CD1c-positive myeloid dendritic cell (primary cell): ENCODE measurements at regions not wholly inside any gene's neighbourhood (a gene's known extent, or its start where the extent isn't known, plus 50 kb on each side); places are given as distances from the start of the nearest gene placed in this dataset.

ENCODE experiments used
- DNase-seq: peaks from one replicate; pipeline ENCODE4 v3.0.0-alpha.2; 2016; ENCODE audit errors: extremely low spot score

DNA sequence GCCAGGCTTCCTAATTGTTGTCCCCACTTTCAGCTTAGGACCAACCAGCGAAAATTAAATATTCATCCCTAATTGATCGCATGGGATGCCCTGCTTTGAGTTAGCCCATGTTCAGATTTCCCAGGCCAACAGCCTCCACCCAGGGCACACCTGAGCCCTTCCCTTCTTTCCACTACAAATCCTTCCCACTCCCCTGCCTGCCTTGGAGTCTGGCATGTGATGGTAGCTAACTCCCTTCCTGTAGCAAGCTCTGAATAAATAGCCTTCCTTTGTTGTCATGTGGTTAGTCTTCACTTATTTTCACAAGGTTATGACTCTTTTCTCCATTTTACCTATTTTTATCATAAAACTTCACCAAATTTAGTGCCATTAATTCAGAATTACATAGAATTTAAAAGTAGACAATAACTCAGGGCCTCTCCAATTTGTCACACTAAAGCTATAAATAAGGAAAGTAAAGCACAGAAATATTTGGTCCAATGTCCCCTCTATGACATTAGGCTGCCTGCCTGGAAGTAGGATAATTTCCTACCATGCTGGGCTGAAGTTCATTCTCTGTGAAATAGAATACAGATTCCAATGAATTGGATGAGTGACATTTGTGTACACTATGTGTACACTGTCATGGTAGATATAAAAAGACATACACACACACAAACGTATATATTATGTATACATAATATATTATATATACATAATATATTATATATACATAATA, 166.4 kb upstream of the CPEB2 start:
- no peak for DNase-seq

DNA sequence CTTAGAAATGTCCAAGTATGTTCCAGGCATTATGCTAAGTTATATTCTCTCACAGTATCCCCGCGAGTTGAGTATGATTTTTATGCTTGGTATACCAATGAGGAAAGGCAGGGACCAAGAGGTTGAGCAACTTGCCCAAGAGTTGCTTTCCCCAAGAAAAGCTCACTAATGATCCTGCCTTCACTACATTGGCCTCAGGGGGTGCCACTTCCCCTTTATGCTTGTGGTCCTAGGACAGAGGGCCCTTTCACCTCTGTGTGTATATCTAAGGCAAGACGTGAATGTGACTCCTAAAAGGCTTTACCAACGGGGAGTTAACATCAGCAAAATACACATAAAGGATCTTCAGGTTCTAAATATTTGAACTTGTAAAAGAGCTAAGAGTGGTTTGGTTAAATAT, 164.4 kb upstream of the CPEB2 start:
- no peak for DNase-seq

DNA sequence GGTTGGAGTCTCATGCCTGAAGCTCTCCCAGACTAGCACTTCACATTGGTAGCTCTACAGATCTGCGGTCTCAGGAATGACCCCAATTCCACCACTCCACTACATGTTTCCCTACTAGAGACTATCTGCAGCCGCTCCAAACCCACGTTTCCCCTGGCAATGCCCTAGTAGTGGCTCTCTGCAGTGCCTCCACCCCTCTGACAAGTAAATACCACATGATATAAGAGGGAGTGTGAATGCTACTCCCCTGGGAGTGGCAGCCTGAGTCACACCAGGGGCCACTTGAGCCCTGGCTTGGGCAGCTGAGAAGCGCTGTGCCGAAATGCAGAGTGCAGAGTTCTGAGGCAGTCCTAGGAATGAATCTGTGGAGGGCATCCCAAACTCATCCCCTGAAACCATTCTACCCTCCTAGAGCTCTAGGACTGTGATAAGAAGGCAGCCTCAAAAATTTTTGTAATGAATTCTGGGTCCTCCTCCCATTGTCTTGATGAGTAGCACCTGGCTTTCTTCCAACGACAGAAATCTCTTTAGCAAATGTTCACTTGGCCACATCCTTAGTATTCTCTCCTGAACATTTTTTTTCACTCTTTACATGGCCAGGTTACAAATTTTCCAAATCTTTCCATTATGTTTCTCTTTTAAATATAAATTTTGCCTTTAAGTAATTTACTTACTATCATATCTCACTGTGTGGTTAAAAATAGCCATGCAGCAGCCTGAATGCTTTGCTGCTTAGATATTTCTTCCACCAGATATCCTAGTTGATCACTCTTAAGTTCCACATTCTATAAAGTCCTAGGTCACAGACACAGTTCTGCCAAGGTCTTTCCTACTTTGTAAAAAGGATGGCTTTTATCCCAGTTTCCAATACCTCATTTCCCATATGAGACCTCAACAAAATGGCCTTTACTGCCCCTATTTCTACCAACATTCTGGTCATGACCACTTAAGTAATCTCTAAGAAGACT, 160.2 kb upstream of the CPEB2 start:
- no peak for DNase-seq

DNA sequence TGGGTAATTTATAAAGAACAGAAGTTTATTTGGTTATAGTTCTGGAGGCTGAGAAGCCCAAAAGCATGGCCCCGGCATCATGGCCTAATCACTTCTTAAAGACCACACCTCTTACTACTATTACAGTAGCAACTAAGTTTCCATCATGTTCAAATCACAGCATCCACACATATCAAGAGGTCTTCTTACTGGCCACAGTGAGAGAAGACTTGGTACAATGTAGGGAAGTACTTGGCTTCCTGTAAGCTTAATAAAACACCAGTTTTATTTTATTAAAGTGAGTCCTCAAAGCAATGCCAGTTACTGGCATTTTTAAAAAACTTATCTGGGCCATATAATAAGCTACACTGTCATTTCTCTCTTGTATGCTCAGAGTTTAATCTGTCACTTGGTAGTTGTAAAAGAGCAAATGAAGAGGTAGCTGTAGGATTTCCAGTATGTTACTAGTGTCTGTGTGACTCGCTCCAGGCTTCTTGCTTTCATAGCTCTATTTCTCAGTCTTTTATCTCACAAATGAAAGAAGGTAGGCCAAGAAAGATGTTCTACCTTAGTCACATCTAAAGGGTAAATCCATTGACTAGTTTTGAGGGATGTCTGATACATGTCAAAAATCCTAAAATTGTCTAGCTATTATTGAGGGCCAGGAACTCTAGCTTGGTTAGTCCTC, 159.2 kb upstream of the CPEB2 start:
- no peak for DNase-seq

DNA sequence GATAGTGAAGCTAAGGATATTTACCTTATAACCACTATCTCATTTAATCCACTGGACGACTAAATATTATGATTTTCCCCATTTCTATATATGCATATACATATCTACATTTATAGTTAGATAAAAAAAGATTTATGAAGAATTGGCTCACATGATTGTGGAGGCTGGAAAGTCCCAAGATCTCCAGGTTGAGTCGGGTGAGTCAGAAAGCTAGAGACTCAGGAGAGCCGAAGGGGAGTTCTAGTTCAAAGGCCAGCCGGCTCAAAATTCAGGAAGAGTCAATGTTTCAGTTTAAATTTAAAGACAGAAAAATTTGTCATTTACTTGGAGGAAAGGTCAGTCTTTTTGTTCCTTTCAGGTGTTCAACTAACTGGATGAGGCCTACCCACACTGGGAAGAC, 158.2 kb upstream of the CPEB2 start:
- DNase-seq = no peak

DNA sequence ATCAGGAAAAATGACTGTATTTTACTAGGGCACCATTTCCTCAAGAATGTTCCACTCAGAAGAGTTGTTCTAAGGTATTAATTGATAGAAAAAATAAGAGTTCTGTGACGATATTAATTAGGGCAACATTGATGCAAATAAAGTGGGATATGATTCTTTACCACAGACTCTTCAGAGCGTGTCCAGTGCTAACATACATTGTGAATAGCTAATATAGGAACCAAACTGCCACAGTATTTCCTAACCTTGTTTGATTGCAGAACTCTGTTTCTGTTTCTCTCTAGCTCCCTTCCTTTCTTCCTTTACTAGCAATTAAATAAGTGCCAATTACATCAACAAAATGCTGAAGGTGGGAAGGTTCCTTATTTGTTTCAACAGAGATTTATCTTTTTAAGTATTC, 154.1 kb upstream of the CPEB2 start:
- peak; percentile 22 for DNase-seq

DNA sequence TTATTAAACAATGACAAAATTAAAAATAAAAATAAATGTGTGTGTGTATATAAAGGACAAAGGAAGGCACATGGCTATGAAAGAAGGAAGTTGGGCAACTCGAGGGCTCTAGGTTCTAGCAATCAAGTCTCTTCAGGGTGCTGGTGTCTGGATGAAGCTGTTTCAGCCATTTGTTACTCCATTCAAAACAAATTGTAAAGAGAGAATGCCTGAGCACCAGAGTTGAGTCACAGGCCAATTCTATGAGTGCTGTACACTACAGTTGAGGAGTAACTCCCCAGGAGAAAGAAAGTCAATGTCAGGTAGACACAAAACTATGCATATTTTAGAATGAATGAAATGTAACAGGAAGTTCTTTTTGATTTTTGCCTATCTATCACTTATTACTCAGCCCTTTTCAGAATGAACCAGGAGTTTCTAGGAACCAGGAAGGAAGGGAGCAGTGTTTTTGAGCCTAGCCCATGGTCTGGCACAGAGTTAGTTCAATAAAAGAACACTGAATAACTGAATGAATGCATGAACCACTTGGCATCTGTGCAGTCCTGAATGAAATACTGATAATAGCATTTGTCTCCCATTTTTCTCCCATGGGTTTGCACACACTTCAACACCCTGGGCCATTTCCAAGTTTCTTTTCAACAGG, 151.7 kb upstream of the CPEB2 start:
- DNase-seq = peak; percentile 36

DNA sequence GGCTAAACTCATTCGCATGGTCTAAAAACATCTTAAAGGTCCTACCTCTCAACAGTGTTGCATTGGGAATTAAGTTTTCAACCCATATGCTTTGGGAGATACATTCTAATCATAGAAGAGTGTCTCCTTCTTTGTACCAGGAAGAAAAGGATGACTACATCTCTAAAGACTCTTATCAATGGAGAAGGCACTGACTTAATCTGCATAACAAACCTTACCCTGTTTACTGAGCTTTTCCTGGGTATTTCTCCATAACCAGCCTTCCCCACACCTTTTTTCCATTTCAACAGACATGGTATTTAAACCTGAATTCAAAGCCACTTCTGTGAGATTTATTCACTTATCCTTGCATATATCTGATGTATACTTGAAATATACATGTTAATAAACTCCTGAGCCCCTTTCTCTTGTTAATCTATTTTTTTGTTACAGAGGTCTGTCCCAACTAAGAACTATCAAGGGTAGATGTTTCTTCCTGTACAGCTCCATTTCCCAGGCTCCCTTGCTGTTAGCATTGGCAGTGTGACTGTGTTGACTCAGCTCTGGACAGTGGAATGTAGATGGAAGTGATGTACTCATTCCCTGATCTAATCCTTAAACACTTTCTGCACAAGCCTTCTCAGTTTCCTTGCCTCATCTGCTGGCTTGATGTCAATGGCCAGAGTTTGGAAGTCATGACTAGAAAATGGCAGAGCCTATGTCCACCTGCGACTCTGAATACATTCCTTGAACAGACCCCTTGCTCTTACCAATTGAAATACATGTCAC, 148.9 kb upstream of the CPEB2 start:
- no peak for DNase-seq

DNA sequence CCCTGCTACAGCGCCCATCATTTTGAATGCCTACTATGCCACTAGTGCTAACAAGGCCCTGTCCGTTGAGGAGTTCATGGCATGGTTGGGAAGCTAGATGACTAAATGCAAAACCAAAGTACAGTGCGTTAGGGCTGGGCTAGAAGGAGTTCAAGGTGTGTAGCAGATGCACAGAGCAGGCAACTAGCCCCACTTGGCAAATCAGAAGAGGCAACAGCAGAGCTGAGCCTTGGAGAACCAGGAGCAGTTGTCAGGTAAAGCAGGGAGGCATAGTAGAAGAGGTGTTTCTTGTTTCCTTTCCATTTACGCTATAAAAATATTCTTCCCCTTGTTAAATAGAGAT, 146.6 kb upstream of the CPEB2 start:
- no peak for DNase-seq

DNA sequence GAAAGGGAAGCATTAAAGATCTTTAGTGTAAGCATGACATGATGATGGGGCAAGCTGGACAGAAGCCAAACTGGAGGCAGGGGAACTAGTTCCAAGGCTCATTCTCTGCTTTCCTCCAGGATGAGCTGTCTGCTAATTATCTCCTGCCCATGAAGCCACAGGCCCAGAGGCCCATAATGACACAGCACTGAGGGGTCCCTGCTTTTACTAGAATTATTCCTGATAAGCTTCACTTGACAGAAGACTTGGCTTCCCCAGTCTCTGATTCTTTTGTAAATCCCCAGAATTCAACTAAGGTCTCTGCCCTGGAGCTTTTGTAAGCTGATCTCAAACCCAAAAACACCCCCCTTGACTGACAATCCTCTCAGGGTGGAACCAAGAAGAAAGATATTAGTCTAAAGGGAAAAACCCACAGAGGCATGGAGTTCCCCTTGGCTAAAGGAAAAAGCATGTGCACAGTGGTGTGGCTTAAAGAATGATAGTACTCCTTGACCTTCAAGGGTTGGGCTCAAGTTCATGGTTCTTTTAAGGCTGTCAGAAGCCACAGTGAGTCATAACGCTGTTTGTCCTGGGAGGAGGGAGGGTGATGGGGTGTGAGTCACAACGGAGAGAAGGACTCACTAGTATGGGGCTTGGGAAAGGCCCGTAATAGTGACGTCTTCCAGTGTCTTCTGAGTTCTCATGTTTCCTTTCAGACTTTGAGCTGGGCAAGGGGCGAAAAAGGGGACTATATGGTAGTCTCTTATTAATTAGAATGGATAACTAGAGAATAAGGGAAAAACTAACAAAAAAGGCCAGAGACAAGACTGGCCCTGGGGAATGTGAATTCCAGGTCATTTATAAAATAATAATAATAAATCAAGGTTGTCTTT, 146.0 kb upstream of the CPEB2 start:
- DNase-seq = peak; percentile 94

DNA sequence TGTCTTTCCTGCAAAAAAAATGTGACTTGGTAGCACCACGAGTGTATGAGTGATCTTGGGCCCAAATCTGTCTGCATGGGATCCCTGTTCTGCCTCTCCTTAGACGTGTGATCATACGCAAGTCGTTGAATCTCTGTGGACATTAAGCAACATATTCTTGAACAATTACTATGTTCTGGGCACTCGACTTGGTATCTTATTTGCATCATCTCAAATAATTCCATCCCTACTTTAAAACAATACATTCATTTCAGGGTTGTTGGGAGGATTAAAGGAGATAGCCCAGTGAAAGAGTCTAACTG, 145.4 kb upstream of the CPEB2 start:
- DNase-seq = no peak

DNA sequence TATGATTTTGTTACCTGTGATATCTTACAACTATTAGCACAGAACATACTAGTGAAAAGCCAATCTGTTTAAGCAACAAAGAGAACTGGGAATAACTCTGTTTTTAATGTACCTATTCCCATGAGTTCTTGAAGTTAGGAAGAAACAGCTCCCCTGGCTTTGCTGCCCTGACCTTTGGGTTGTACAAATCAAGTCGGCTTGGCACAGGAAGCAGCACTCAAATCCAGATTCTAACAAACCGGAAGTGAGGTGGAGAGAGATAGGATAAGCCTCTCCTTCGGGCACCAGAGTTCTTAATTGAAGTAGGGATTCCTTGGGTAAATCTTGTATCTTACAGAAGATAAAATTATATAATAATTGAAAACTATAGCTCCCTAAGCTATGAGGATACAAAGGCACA, 144.8 kb upstream of the CPEB2 start:
- peak; percentile 36 for DNase-seq

DNA sequence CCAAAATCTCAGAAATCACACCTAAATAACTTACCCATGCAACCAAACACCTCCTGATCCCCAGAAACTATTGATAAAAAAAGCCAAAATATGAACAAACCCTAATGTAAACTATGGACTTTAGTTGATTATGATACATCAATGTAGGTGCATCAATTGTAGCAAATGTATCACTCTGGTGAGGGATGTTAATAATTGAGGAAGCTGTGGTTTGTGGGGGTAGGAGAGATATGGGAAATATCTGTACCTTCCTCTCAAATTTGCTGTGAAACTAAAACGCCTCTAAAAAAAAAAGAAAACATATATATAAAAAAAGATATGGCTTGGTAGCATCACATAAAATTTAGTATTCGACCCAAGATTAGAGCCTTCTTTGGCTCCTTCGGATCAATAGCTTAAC, 144.3 kb upstream of the CPEB2 start:
- peak; percentile 67 for DNase-seq

DNA sequence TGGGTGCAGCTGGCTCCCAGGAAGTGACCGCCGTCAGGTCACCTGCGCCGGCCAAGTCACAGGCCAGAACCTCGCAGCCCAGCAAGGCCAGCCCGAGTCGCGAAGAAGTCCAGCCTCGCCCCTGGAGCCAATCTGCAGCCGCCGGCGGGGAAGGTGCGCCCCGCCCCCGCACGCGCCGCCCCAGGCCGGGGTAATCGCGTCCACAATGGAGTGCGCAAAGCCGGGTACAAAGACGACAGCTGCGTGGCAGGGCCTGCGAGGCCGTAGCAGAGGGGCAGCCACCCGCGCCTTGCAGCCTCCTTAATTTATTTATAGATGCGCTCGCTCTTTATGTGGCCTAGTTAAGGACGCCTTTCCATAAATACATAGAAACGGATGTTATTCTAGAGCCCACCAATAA, 139.4 kb upstream of the CPEB2 start:
- DNase-seq = no peak

DNA sequence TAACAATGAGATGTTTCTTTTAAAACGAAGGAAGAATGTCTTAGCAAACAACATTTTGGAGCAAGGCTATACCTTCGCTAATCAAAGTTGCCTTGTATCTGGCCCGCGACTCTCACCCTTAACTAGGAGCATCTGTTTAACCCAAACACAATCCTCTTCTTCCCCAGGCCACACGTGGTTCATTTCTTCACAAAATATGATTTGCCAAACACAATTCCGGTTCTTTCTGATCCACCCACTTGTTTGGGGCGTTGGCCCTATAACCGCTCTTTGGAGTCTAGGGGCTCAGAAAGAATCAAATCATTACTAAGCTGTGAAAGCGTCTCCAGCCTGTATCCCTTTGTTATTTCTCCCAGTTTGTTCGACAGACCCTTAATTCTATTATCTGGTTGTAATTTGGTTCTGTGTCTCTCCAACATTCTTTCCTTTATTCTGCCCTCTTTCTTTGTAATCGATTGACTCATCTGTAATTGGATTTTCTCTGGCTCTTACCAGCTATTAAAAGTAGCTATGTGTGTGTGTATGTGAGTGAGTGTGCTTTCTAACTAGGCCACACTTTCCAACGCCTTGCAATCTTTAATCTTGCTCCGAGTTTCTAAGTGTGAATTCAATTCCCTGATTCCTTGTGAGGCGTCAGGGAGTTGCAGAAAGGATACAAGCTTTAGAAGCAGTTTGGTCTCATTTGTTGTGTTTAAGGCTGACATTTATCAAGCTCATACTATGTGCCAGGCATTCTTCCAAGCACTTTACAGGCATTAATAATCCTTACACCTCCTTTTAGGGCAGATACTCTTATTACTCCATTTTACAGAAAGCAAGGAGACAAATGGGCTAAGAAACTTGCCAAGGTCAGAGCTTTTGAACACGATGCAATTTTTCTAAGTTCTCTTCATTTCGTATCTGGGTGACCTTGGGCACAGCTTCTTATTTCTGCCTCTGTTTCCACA, 138.6 kb upstream of the CPEB2 start:
- DNase-seq = no peak

DNA sequence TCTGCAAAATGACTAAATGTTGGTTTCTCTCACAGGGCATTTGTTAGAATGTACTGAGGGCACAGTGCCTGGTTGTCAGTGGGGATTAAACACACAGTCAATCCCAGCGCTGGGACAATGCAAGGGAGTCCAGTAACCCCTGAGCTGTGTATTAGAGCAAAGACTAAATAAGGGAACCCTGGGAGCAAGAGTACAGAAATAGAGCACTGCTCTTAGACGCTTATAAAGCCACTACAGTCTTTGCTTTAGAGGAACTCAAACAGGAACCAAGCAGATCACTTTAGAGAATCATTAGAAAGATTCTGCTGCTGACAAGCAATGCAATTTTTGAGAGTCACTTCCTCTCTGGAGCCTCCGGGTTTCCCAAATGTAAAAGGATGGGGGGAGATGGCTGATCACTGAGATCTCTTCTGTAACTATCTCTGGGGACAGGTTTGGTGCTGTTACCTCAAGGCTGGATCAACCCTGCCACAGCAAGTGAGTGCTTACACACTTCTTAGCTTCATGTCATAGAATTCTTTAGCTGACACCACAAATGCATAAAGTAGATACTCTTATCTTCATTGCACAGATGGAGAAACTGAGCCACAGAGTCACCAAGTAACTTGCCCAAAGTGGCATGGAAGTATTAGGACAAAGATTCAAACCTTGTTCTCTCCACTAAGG, 137.8 kb upstream of the CPEB2 start:
- DNase-seq = peak; percentile 70

DNA sequence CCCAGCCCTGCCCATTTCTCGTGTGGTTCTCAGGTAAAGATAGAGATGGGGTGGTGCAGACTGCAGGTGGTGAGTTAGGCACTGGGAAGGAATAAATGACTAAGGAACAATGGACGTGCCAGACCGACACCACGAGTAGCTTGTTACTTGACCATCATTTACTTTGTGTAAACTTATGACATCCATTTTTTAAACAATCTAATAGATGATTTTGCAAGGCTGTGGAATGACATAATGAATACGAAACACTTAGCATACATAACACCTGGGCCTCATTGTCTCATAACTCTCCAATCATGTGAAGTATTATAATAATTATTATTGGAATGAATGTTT, 137.3 kb upstream of the CPEB2 start:
- no peak for DNase-seq

DNA sequence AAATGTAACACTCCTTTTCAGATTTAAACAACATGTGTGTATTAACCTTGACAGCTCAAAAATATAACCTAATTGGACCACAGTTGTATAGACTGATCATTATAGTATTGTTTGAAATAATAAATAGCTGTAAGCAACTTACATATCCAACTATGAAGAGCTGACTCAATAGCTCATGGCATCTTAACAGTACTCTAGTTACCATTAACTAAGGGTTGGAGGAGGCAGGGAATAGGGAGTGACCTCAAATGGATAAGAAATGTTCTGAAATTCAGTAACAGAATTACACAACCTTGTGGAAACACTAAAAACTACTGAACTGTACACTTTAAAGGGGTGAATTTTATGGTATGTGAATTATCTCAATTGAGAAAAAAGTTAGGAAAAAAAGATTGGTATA, 136.5 kb upstream of the CPEB2 start:
- DNase-seq = no peak

DNA sequence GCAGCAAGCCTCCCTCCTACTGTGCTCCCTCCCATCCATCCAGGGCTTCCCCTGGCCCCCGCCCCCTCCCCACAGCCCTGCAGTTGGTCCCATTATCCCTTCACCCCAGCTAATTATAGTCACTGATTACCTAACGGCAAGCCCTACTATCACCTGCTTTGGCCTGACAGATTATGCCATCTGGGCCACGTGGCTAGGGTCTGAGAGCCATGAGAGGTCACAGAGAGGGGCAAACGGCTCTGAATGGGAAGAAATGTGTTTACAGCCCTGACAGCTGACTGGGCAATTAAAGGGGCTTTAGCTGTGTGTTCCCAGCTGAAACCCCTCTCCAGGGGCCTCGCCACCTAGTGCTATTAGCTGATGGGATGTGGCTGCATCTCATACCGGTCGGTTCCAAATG, 134.4 kb upstream of the CPEB2 start:
- DNase-seq = no peak
